HUDEP-2 (cell line): ENCODE measurements at regions not wholly inside any gene's neighbourhood (a gene's known extent, or its start where the extent isn't known, plus 50 kb on each side); places are given as distances from the start of the nearest gene placed in this dataset.
"Not testable (repeated sequence)": the region's sequence is repeated elsewhere in the genome, so short reads cannot be mapped to it uniquely, and the experiment has no call there.

Experiments used
- DNase-seq, 76 experiments: peaks; one replicate each; lab custom pipeline; 2025; ENCODE audit not compliant: unreplicated experiment in 76 of 76; lab: John Stamatoyannopoulos, UW

DNA sequence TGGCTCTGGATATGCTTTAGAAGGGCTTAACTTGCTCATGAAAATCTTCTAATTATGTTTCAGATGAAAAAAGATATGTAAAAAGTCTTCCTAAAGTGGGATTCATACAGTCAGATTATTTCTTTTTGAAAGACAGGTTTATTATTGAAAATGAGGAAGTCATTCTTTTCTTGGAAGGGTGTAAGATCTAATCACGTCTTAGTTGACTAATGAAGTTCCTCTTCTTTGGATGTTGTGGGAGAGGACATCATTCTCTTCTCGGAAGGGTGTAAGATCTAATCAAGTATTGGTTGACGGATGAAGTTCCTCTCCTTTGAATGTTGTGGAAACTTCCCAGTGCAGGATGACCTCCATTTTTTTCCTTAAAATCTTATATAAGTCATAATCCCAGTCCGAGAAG is 74.9 kb downstream of the ALG10 start:
- no peak for DNase-seq

DNA sequence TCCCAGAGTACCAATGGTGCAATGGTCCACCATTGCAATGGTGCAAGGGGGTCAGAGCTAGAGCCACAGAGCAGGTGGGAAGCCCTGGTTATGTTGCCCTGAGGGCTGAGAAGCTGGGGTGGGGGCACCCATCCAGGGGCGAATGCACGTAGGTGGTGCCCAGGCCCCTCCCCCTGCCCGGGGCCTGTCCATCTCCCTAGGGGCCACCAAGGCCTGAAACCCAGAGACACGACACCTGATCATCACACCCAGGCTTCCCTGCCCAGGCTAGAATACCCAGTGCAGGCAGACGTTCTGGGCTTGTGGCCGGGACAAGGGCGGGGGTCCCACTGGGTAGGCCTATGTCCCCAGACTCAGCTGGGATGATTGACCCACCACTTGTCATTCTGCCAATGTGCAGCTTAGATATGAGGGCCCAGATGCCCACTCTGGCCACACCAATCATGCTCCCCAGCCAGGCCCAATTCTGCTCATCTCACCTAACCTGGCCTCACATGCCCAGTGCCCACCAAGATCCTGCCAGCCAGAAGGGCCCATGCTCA is 83.2 kb downstream of the ALG10 start:
- no peak for DNase-seq

DNA sequence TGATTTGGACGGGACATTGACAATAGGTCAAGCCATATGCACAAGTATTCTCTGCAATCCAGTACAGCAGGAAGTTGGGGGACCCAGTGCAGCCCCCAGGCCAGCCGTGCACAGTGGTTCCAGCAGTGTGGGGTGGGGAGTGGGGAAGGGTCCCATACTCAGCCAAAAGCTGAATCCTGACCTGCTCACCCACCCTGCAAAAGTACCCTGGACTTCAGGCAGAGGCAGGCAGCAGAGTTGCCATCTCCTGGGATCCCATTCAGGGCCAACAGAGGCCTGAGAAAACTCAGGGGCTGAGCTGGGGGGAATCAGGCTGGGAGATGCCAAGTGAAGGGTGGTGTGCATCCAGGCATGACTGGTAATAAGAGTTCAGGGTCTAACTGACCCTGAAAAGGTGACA is 83.9 kb downstream of the ALG10 start:
- DNase-seq = no peak

DNA sequence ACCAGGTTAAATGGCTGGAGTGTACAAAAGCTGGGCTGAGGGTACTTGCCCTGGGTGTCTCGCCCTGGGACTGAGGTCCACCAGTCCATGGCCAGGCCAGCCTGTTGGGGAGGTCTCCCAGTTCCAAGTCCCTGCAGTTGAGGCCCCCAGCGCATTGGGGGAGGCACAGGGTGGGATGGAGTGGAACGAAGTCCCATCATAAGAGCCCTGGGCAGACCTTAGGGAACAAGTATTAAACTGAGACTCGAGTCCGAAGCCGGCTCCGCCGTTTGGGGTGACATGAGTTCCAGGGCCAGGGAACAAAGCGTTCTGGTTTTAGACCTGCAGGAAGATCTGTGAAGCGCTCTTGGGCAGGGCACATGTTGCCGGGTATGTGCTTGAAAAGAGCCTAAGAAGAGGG is 84.7 kb downstream of the ALG10 start:
- no peak for DNase-seq

DNA sequence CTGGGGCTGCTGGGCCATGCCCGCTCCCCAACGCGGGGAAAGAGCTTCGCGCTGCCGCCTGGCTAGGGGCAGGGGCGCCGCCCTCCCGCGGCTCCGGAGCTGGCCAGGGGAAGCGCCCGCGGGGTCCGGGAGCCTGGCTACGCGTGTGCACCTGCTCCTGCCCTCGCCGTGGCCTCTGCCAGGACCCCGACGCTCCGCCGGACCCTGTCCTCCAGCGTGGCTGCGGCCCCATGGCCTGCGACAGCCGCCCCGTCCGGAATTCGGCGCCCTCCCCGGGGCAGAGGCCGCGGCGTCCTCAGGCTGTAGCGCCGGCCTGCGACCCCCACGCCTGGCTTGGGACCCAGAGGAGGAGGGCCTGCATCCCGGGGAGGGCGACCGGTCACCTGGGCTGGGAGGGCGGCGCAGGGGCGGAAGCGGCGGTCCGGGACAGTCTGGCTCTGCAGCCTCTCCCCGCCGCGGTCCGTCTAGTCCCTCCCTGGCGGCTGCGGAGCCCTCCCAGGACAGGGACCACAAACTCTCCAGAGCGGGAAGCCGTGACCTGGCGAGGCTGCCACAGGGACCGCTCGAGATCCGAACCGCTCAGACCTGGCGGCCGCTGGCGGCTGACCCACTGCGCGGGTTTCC is 85.6 kb downstream of the ALG10 start:
- no peak for DNase-seq

DNA sequence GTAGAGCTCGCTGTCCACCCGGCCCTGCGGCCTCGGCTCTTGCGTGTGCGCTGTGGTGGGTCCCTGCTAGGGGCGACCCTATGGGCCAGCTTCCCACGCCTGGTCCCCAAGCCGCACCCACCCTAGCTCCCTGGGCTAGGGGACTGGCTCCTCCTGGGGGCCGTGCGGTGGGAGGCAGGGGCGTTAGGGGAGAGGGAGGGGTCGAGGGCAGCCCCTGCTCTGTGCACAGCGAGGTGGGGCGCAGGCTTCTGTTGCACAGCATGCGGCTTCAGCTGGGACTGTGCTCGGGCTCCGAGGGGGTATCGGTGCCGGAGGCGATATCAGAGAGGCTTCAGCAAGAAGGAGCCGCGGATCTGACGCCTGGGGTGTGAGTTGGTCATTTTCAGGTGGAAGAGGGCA is 86.1 kb downstream of the ALG10 start:
- DNase-seq = no peak

DNA sequence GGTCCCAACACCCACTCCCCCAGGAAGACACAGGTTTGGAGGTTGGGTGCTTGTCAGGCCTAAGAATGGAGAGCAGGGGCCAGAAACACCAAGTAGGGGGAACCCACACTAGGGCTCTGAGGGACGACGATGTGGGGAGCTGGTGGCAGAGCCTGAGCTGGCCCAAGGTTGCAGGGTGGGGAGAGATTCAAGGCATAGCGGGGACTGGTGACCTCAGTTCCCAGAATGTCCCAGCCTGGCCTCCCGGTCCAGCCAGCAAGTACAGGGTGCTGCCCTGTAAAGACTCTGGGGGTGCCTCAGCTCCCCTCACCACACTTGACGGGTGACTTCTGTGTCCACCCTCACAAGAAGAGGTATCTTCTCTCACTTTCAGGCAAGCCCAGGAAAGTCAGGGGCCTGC is 86.7 kb downstream of the ALG10 start:
- no peak for DNase-seq

DNA sequence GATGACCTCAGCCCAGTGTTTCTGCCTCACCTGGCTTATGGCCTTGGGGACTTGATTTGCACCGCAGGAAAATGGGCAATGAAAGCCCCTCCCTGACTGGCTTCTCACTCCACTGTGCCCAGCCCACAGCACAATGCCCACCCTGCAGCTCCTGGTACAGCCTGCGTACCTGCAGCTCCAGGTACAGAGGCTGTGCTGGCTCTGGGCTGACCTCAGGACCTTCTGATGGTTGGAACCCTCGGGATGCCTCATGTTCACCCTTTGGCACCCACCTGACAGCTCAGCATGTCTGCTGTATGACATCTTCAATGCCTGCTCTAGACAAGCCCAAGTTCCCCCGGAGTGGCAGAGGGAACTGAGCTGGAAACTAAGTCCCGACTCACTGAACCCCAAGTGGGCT is 87.1 kb downstream of the ALG10 start:
- no peak for DNase-seq

DNA sequence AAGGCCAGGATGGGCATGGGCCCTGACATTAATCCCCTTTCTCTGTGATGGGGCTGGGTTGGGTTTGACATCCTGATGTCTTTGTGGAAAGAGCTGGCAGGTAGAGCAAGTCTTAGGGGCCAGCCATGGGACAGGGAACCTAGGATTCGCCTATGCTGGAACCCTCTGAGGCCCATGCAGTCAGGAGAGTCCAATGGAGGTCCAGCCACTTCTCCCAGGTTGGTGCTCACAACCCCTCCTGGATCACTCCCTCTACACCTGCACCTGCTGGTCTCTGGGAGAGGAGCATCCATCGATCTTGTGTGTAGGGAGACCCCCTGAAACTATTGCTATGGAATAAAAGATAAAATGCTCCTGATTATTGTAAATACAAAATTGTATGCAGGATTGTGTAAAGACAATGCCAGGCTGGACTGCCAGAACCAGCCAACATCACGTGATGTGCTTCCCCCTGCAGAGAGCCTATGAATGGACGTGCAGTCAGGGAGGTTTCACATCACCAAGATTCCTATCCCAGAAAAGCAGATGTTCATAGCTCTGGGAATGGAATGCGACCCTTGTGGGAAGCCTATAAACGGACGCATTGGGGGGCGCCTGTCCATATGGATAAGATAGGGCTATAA is 87.7 kb downstream of the ALG10 start:
- DNase-seq = not testable (repeated sequence)

DNA sequence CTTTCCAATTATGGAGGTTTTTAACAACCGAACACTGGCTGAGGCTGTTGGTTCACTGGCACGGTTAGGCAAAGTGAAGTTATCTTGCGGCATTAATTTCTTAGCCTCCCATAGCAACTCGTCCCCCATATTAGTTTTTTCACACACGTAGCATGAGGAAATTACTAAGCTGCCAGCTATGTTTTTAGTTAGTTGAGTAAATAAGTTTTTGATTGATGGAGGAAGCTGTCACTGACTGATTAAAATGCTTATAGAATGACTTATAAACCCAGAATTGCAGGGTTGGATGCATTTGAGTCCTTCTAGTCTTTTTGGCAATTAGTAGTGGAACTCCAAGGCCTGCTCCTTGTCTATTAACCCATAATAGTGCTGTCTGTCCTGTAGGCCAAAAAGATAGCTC is 97.1 kb downstream of the ALG10 start:
- no peak for DNase-seq

DNA sequence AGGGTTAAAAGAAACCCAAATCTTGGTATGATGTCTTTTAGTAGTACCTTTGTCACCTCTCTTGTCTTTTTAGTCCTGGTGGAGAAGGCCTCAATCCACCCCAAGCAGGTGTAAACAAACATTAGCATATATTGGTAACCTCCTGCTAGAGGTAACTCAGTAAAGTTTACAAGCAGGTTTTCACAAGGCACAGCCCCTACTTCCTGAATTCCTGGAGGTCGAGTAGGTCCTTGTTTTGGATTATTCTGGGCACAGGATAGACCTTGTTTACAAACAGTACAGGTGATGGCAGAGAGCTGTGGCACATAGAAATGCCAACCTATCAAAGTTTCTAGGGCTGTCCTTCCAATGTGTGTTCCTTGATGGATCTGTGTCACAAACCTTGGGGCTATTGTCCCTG is 99.1 kb downstream of the ALG10 start:
- DNase-seq = no peak

DNA sequence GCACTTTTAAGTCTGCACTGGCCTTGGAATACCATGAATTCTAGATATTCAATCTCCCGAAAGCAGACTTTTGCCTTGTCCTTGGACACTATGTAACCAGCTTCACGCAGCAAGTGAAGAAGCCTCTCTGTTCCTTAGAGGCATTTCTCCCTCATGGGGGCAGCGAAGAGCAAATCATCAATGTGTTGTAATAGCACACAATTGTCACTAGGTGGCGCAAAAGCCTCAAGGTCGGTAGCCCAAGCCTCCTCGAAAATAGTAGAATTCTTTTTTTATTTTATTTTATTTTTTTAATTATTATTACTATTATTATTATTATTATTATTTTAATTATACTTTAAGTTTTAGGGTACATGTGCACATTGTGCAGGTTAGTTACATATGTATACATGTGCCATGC is 100.8 kb downstream of the ALG10 start:
- peak in 51 of 76 experiments; percentile 1 to 60 (median 24) for DNase-seq

DNA sequence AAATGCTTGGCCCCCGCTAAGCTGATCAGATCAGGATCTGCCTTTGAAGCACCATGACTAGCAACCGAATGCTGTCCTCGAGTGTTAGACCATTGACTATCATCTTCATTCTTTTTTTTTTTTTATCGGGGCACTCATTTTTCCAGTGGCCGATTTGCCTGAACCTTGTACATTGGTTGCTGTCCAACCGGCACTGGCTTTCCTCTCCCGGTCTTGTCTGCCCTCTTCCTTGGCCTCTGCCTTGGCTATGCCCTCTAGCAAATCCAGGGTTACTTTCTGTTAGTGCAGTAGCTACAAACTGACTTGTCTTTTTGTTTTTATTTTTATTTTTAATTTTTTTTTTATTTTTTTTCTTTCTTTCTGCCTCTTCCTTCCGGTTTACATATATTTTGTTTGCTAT is 102.3 kb downstream of the ALG10 start:
- no peak for DNase-seq

DNA sequence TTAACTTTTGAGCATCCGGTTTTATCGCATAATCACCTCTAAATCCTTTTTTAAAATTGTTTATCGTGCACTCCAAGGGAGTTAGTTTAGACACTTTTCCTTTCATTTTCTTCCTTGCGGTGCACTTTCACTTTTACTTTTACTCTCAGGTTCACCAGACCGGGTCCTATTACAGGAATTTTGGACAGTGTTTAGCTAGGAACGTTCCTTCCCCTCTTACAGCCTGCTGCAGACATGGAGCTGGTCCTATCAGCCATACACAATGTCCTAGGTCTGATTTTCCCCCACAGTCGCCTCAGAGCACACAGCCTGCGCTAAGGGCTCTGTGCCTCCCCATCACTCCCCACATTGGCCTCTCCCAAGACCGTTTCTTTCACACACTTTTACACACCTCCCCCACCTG is 103.9 kb downstream of the ALG10 start:
- DNase-seq = no peak

DNA sequence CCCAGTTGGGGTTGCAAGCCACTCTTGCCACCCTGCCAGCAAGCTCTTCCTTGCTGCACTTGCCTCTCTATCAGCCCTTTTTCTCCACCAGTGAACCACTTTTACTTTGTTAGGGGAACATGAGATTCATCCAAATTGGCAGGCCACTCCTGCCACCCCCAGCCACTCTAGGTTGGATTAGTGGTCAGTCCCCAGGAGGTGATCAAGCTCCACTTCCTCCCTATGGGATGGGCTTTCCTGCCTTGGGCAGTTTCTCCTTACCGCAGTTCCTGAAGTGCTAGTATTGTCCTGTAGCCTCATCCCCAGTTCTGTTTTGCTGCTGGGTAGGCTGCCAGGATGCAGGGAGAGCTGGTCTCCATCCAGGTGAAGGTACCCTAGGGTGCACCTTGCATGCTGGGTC is 104.5 kb downstream of the ALG10 start:
- DNase-seq = no peak

DNA sequence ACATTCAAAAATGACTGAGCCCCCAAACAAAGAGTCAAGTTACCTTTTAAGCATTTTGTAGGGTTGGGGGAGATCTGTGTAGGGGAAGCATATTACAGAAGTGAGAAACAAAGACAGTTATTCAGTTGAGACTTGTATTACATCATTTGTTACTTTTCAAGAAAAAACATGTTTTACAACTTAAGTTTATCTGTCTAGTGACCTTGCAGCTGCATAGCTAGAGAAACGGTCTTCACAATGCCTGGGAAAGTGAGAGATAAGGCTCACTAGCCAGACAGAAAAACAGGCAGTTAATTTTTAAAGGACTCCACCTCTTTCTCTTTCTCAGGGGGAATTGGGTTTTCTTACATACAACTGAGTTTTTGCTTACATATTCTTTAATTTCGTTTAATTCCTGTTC is 105.1 kb downstream of the ALG10 start:
- peak in 27 of 76 experiments; percentile 3 to 73 (median 23) for DNase-seq

DNA sequence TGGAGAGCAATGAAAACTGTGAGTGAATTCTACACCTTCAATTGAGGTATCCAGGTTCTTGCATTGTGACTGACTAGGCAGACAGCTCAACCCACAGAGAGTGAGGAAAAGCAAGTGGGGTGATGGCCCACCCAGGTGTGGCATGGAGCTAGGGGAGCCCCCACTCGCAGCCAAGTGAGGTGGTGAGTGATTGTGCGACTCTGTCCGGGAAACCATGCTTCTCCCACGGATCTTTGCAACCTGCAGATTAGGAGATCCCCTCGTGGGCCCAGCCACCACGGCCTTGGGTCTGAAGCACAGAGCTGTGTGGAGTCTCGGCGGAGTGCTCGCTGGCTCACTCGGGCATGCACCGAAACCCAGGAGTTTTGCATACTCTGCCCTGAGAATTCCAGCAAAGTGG is 120.1 kb downstream of the ALG10 start:
- no peak for DNase-seq

DNA sequence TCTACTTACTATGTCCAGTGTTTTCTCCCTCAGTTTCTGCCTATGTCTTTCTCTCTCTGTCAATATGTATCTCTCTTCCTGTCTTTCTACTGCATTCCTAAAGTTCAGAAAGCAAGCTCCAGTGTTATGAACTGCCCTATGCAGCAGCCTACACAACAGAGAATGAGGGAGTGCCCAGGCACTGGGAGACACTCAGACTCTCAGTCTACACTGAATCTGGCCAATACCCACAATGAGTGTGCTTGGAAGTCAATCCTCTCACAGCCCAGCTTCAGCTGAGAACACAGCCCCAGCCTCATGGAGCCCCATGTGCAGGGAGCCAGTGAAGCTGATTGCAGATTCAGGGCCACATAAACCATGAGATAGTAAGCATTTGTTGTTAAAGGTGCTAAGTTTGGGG is 128.7 kb downstream of the ALG10 start:
- DNase-seq = no peak

DNA sequence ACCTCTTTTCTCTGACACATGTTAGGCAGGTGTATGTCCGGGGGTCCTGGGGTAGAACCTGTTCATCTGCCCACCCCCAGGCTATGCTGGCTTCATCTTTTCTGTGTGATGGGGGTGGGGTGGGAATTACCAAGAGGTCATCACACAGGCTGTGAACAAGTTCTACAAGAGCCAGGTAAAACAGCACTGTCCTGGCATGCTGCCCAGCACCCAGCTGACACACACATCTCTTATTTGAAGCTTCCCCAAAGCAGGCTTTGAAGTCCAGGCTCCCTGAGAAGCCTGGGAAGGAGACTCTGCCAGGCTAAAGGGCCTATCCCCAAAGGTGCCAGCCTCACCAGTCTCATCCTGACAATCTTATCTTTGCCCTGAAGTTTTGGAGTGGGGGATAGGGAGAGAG is 141.1 kb downstream of the ALG10 start:
- no peak for DNase-seq

DNA sequence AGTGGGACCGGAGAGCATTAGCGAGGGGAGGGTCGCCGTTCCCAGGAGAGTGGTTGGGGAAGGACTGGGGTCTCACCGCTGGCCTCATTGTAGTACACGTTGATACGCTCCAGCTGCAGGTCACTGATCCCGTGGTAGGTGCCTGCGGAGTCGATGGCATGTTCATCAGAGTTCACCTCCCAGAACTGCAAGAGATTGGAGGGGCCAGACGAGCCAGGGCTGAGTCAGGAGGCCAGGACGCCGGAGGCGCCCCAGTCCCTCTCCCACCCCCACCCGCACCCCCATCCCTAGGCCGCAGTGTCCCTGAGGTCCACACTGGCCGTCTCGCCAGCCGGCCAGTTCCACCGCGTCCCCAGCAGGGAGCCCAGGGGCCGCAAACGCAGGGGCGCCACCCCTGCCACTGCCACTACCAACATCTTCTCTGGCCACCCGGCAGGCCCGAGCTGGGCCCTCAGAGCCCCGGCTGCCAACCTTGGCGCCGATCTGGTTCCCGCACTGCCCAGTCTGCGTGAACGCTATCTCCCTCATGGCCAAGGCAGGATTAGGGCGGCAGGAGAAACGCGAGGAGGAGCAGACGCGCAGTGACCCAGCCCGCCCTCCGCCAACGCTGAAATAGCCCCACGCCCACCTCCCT is 144.2 kb downstream of the ALG10 start:
- no peak for DNase-seq

DNA sequence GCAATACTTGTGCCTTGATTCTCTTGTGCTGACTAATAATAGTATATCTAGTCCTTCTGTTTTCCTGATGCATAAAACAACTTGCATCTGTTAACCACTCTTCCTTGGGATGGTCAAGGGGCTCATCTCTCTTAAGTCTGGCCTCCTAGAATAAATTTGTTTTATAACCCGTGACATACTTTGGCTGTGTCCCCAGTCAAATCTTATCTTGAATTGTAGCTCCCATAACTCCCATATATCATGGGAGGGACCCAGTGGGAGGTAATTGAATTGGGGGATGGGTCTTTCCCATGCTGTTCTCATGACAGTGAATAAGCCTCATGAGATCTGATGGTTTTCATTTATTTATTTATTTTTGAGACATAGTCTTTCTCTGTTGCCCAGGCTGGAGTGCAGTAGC is 146.2 kb downstream of the ALG10 start:
- DNase-seq = peak in 1 of 76 experiments; percentile 2

DNA sequence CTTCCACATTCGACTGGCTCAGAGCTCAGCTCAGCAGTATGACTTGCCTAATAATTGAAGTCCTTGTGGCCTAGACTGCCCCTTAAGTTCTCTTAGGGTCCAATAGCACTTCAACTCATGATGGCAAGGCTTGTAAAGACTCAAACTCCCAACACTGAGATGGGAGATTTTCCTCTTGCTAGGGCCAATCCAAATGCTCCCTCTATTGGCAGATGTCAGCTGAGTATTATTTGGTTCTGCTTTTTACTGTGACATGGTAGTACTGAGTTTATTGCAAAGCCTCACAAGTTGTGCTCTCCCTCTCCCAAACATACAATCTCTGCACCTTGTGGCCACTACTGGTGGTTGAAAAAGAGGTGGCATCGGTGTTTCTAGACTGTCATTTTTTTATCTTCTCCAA is 164.2 kb downstream of the ALG10 start:
- DNase-seq = peak in 6 of 76 experiments; percentile 1 to 16 (median 6)
